ENCODE measurements at regions not wholly inside any gene's neighbourhood (a gene's known extent, or its start where the extent isn't known, plus 50 kb on each side); places are given as distances from the start of the nearest gene placed in this dataset.
"Not testable (repeated sequence)": the region's sequence is repeated elsewhere in the genome, so short reads cannot be mapped to it uniquely, and the experiment has no call there.

DNA sequence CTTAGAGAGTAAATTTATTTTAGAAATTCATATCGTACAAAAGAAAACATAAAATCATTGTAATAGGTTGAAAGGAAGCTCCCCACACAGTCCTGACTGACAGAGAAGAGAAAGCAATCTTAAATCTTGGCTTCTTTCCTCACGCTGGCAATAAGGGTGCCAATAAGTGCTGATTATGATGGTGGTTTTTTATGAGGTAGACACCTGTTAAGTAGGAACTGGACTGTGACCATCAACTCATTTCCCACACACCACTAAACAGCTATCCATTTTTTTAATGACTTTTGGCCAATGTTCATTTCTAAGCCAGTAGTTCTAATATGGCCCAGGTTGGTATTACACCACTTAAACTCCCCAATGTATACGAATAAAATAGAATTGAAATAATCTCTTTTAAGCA is 893.5 kb upstream of the NUDT12 start:
- DNase-seq (ENCODE audit: low read depth) = no peak
- no peak overlapping the region for H3K4me3 ChIP-seq (ENCODE audit: low read depth, low read length)
- TF ChIP-seq, protein P1, sequence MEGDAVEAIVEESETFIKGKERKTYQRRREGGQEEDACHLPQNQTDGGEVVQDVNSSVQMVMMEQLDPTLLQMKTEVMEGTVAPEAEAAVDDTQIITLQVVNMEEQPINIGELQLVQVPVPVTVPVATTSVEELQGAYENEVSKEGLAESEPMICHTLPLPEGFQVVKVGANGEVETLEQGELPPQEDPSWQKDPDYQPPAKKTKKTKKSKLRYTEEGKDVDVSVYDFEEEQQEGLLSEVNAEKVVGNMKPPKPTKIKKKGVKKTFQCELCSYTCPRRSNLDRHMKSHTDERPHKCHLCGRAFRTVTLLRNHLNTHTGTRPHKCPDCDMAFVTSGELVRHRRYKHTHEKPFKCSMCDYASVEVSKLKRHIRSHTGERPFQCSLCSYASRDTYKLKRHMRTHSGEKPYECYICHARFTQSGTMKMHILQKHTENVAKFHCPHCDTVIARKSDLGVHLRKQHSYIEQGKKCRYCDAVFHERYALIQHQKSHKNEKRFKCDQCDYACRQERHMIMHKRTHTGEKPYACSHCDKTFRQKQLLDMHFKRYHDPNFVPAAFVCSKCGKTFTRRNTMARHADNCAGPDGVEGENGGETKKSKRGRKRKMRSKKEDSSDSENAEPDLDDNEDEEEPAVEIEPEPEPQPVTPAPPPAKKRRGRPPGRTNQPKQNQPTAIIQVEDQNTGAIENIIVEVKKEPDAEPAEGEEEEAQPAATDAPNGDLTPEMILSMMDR (conservative IDR thresholded peaks at IDR 0.05; ENCODE audit: low read depth, low read length) = no peak

DNA sequence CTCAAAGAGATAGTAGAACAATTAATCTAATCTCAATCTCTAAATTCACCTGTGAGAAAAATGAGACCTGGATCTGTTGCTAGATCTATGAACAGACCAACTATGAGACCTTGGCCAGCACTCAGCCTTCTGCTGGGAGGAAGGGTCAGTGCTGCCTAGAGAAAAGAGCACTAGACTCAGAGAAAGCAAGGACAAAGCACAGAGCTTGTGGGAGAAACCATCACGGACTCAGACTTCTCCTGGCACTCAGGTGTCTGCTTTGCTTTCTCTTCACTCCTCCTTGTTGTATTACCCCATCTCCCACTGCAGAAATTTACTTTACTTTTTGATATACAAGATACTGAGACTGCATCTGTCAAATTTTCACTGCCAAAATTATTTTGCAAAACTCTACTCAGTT is 890.0 kb upstream of the NUDT12 start:
- DNase-seq (ENCODE audit: low read depth) = no peak
- no peak overlapping the region for H3K4me3 ChIP-seq (ENCODE audit: low read depth, low read length)
- TF ChIP-seq, protein P1 (conservative IDR thresholded peaks at IDR 0.05; ENCODE audit: low read depth, low read length) = no peak

DNA sequence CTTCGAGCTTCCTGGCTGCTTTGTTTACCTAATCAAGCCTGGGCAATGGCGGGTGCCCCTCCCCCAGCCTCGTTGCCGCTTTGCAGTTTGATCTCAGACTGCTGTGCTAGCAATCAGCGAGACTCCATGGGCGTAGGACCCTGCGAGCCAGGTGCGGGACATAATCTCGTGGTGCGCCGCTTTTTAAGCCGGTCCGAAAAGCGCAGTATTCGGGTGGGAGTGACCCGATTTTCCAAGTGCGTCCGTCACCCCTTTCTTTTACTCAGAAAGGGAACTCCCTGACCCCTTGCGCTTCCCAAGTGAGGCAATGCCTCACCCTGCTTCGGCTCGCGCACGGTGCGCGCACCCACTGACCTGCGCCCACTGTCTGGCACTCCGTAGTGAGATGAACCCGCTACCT is 889.3 kb upstream of the NUDT12 start:
- H3K4me3 ChIP-seq (ENCODE audit: low read depth, low read length); DNase-seq (ENCODE audit: low read depth): not testable (repeated sequence)

DNA sequence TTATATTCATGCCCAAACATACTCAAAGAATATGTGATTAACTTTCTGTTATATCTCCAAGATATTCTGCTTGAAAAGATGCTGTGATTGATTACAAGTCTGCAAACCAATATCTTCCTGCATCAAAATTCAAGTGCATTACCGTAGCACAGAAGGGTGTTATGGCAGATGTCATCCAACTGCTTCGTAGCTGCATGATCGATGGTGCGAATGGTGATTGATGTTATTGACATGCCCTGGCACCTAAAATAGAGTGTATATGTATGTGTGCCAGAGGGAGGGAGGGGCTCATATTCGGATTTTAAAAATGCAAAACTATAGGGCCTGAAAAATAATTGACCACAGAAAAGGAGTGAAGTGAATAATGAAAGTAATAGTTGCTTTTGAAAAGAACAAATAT is 882.1 kb upstream of the NUDT12 start:
- no peak for DNase-seq (ENCODE audit: low read depth)
- TF ChIP-seq, protein P1 (conservative IDR thresholded peaks at IDR 0.05; ENCODE audit: low read depth, low read length) = no peak
- H3K4me3 ChIP-seq (ENCODE audit: low read depth, low read length) = no peak overlapping the region

DNA sequence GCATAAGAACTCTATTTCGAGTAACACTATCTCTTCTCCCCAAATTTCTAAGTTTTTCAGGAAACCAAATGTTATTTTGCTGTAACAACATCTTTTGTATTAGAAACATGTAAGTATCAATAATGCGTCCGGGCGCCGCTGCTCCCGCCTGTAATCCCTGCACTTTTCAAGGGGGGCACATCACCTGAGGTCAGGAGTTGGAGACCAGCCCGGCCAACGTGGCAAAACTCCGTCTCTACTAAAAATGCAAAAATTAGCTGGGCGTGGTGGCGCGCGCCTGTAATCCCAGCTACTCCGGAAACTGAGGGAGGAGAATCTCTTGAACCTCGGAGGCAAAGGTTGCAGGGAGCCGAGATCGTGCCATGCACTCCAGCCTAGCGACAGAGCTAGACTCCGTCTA is 881.1 kb upstream of the NUDT12 start:
- H3K4me3 ChIP-seq (ENCODE audit: low read depth, low read length) = no peak overlapping the region
- no peak for DNase-seq (ENCODE audit: low read depth)
- TF ChIP-seq, protein P1 (conservative IDR thresholded peaks at IDR 0.05; ENCODE audit: low read depth, low read length) = no peak

DNA sequence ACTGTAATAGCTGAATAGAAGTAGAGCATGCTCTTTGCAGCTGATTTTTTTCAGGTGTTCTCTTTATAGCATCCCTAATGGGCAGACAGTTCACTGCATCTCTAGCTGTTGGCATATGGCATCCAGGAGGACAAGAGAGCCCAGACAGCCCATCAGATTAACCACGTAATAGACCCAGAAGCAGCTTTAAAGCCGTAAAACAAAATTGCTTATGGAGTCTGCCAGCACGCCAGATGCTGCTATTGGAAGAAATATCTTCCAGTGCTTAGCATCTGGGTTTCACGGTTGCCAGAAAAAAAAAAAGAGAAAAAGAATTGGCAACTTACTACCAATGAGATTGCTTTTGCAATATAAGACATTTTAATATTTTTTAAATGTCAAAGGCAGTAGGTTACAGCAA is 869.4 kb upstream of the NUDT12 start:
- no peak for DNase-seq (ENCODE audit: low read depth)
- TF ChIP-seq, protein P1 (conservative IDR thresholded peaks at IDR 0.05; ENCODE audit: low read depth, low read length) = no peak

DNA sequence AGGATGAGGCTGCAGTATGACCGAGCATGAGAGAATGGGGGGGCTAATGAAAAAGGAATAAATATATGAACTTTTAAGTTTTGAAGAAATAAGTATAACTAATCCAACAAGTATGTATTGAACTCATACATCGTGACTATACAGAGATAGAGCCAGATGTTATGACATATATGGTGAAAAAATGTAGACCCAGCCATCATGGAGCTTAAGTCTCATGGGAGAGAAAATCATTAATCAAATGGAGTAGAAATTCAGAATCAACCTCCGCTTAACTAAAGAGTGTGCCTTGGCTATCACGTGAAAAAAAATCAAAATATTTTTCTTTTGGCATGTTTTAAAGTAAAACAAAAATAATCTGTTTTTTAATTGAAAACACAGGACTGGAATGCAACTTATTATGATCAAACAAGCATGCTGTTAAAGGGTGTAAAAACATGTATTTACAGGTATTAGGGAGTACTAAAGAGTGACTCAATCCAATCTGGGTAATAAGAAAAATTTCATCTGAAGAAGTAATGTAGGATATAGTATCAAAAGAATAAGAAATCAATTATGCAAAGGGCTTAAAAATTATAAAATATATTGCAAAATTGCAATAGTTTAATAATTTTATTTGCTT is 868.5 kb upstream of the NUDT12 start:
- DNase-seq (ENCODE audit: low read depth) = no peak
- TF ChIP-seq, protein P1 (conservative IDR thresholded peaks at IDR 0.05; ENCODE audit: low read depth, low read length) = no peak
- H3K4me3 ChIP-seq (ENCODE audit: low read depth, low read length) = no peak overlapping the region

More for the DNA sequence above, 869.4 kb upstream of the NUDT12 start:
- H3K4me3 ChIP-seq (ENCODE audit: low read depth, low read length) = no peak overlapping the region

Data from choroid plexus epithelial cell (primary cell).